ENCODE measurements at regions not wholly inside any gene's neighbourhood (a gene's known extent, or its start where the extent isn't known, plus 50 kb on each side); places are given as distances from the start of the nearest gene placed in this dataset.
"Not testable (repeated sequence)": the region's sequence is repeated elsewhere in the genome, so short reads cannot be mapped to it uniquely, and the experiment has no call there.

- in situ Hi-C loops (cut with MboI; ENCODE audit: low sequenced_read_pairs): no loop called here
These were observed 126.3 kb upstream of the ID2 start for GRCh38 chr2:8555543-8555942.

- in situ Hi-C loops (cut with MboI; ENCODE audit: low sequenced_read_pairs): no loop called here
These were observed 123.8 kb upstream of the ID2 start for GRCh38 chr2:8558096-8558495.

GRCh38 chr2:8558956-8559355 is 122.9 kb upstream of the ID2 start:
- in situ Hi-C loops (cut with MboI; ENCODE audit: low sequenced_read_pairs): no loop called here

GRCh38 chr2:8559805-8560204 is 122.1 kb upstream of the ID2 start:
- in situ Hi-C loops (cut with MboI; ENCODE audit: low sequenced_read_pairs): no loop called here

GRCh38 chr2:8561692-8562091 is 120.2 kb upstream of the ID2 start:
- in situ Hi-C loops (cut with MboI; ENCODE audit: low sequenced_read_pairs): not testable (repeated sequence)

GRCh38 chr2:8563814-8564474 is 117.9 kb upstream of the ID2 start:
- in situ Hi-C loops (cut with MboI; ENCODE audit: low sequenced_read_pairs): no loop called here

GRCh38 chr2:8564475-8564874 is 117.4 kb upstream of the ID2 start:
- in situ Hi-C loops (cut with MboI; ENCODE audit: low sequenced_read_pairs): no loop called here

GRCh38 chr2:8565399-8566154 is 116.3 kb upstream of the ID2 start:
- in situ Hi-C loops (cut with MboI; ENCODE audit: low sequenced_read_pairs): no loop called here

- in situ Hi-C loops (cut with MboI; ENCODE audit: low sequenced_read_pairs): no loop called here
These were observed 115.6 kb upstream of the ID2 start for GRCh38 chr2:8566155-8566670.

GRCh38 chr2:8566774-8567468 is 114.9 kb upstream of the ID2 start:
- in situ Hi-C loops (cut with MboI; ENCODE audit: low sequenced_read_pairs): no loop called here

- in situ Hi-C loops (cut with MboI; ENCODE audit: low sequenced_read_pairs): no loop called here
These were observed 114.2 kb upstream of the ID2 start for GRCh38 chr2:8567469-8568260.

GRCh38 chr2:8568543-8569302 is 113.1 kb upstream of the ID2 start:
- in situ Hi-C loops (cut with MboI; ENCODE audit: low sequenced_read_pairs): no loop called here

- in situ Hi-C loops (cut with MboI; ENCODE audit: low sequenced_read_pairs): no loop called here
These were observed 112.4 kb upstream of the ID2 start for GRCh38 chr2:8569332-8569930.

GRCh38 chr2:8570637-8571036 is 111.2 kb upstream of the ID2 start:
- in situ Hi-C loops (cut with MboI; ENCODE audit: low sequenced_read_pairs): no loop called here

- in situ Hi-C loops (cut with MboI; ENCODE audit: low sequenced_read_pairs): no loop called here
These were observed 110.5 kb upstream of the ID2 start for GRCh38 chr2:8571301-8571791.

- in situ Hi-C loops (cut with MboI; ENCODE audit: low sequenced_read_pairs): no loop called here
These were observed 109.9 kb upstream of the ID2 start for GRCh38 chr2:8571792-8572499.

GRCh38 chr2:8572712-8573233 is 109.1 kb upstream of the ID2 start:
- in situ Hi-C loops (cut with MboI; ENCODE audit: low sequenced_read_pairs): no loop called here

- in situ Hi-C loops (cut with MboI; ENCODE audit: low sequenced_read_pairs): no loop called here
These were observed 108.5 kb upstream of the ID2 start for GRCh38 chr2:8573234-8573941.

- in situ Hi-C loops (cut with MboI; ENCODE audit: low sequenced_read_pairs): no loop called here
These were observed 108.0 kb upstream of the ID2 start for GRCh38 chr2:8573942-8574195.
